ENCODE measurements at regions not wholly inside any gene's neighbourhood (a gene's known extent, or its start where the extent isn't known, plus 50 kb on each side); places are given as distances from the start of the nearest gene placed in this dataset.

GRCh38 chr20:59441860-59442810 is 141.7 kb downstream of the EDN3 start:
- FAIRE-seq (no peak), DNase-seq (ENCODE audit: low read depth in 1 of 2, low spot score in 2 of 2) (no peak)
- Histone ChIP-seq H3K4me3 (ENCODE audit: extremely low read depth in 1 of 4, insufficient read depth in 2 of 4, low read depth in 3 of 4, low read length in 4 of 4) (no peak overlapping the region), H4K8ac (ENCODE audit: extremely low read depth, insufficient read depth, low read length) (no peak overlapping the region), H3K9ac (replicated peaks in 1 of 4; ENCODE audit: extremely low read depth in 1 of 4, low read depth in 3 of 4, low read length in 3 of 4) (no peak overlapping the region), H2BK12ac (ENCODE audit: low read depth, low read length) (no peak overlapping the region), H3K18ac (ENCODE audit: extremely low read depth, low read length) (no peak overlapping the region), H3K4me2 (ENCODE audit: insufficient read depth in 1 of 2, low read depth in 2 of 2, low read length in 2 of 2) (no peak overlapping the region), H2BK5ac (ENCODE audit: low read depth, low read length) (no peak overlapping the region), H3K14ac (ENCODE audit: insufficient read length) (no peak overlapping the region), H3K4me1 (replicated peaks in 1 of 4; ENCODE audit: control insufficient read depth in 3 of 4, insufficient read depth in 4 of 4, low read length in 3 of 4) (peaks cover 0 to 3% (median 0%) of the 10 kb centered on the region in 4 experiments; a peak in 2 of 7 replicates), H2BK20ac (ENCODE audit: low read length) (no peak overlapping the region), H4K91ac (replicated peaks; ENCODE audit: insufficient read length, low read length) (no peak overlapping the region), H2AK5ac (ENCODE audit: low read depth, low read length) (no peak overlapping the region), H3K79me1 (ENCODE audit: low read depth, low read length) (no peaks in the 10 kb centered on the region), H3K79me2 (ENCODE audit: control insufficient read depth in 1 of 2, insufficient read depth in 2 of 2, low read length in 2 of 2) (no peaks in the 10 kb centered on the region), H3K4ac (replicated peaks; ENCODE audit: insufficient read length, low read depth, low read length) (no peak overlapping the region), H3K56ac (replicated peaks; ENCODE audit: insufficient read length, low read depth, low read length) (no peak overlapping the region), H2BK120ac (replicated peaks; ENCODE audit: low read depth, low read length) (no peak overlapping the region), H2BK15ac (ENCODE audit: low read length) (no peak overlapping the region), H4K5ac (ENCODE audit: insufficient read length, low read depth, low read length) (no peak overlapping the region), H3K23ac (ENCODE audit: insufficient read length) (no peak overlapping the region), H3K27ac (ENCODE audit: low read depth, low read length) (no peak overlapping the region), H3K9me3 (ENCODE audit: insufficient read depth in 2 of 2, low read depth in 1 of 2, low read length in 1 of 2) (no peaks in the 10 kb centered on the region), H3K23me2 (ENCODE audit: low read depth, low read length) (no peaks in the 10 kb centered on the region; the same call in 1 of the 2 replicates), H3K27me3 (replicated peaks in 1 of 4; ENCODE audit: control insufficient read depth in 3 of 4, extremely low read depth in 1 of 4, insufficient read depth in 3 of 4, low read length in 3 of 4) (no peaks in the 10 kb centered on the region; a peak in 1 of 7 replicates), H2AFZ (ENCODE audit: low read length) (no peak overlapping the region), H3K36me3 (ENCODE audit: control insufficient read depth in 2 of 4, insufficient read depth in 4 of 4, low read length in 3 of 4) (no peaks in the 10 kb centered on the region), H4K20me1 (replicated peaks in 1 of 2; ENCODE audit: control insufficient read depth in 1 of 2, insufficient read depth in 2 of 2, low read length in 2 of 2) (no peaks in the 10 kb centered on the region)
- POLR2A ChIA-PET (ENCODE audit: partially characterized antibody), result no interaction called here
- no peak for TF ChIP-seq RXRA (IDR thresholded peaks at IDR 0.05; ENCODE audit: insufficient read depth, low read depth, low read length)
- TF ChIP-seq BCL11A (IDR thresholded peaks at IDR 0.05; ENCODE audit: low read depth in 2 of 2, low read length in 2 of 2), result no peak
- no peak for TF ChIP-seq KDM1A (IDR thresholded peaks at IDR 0.05; ENCODE audit: borderline replicate concordance, low read length)
- no peak for TF ChIP-seq SIN3A (conservative IDR thresholded peaks at IDR 0.05 in 1 of 2, IDR thresholded peaks at IDR 0.05 in 1 of 2; ENCODE audit: low read depth in 1 of 2, low read length in 2 of 2)
- no peak for TF ChIP-seq CTCF (IDR thresholded peaks at IDR 0.05; ENCODE audit: control extremely low read depth in 1 of 3, insufficient read depth in 1 of 3, low read depth in 1 of 3, low read length in 3 of 3)
- no peak for TF ChIP-seq TBP (IDR thresholded peaks at IDR 0.05; ENCODE audit: low read depth, low read length)
- no peak for TF ChIP-seq BACH1 (IDR thresholded peaks at IDR 0.05; ENCODE audit: low read length)
- TF ChIP-seq SP1 (IDR thresholded peaks at IDR 0.05; ENCODE audit: low read depth, low read length), result no peak
- TF ChIP-seq CEBPB (IDR thresholded peaks at IDR 0.05; ENCODE audit: low read depth, low read length), result no peak
- TF ChIP-seq SUZ12 (IDR thresholded peaks at IDR 0.05; ENCODE audit: low read length), result no peak
- CTCF ChIA-PET (ENCODE audit: partially characterized antibody), result interaction anchor here (0.6 to 5.9 kb wide), 4 partner anchors 11 to 1931 kb away, joined by 3 to 33 read pairs (median 3); no protein-coding TSS in a partner anchor
- WGBS, 2 experiments (ENCODE audit: extremely low coverage in 1 of 2, insufficient coverage in 1 of 2, insufficient read length in 1 of 2, insufficient replicate concordance in 2 of 2, low coverage in 1 of 2, low lambda C conversion rate in 2 of 2, missing lambda C conversion rate in 1 of 2), result 81 to 86% methylated on average over 1 to 12 of the region's 12 CpGs
